ENCODE measurements at regions not wholly inside any gene's neighbourhood (a gene's known extent, or its start where the extent isn't known, plus 50 kb on each side); places are given as distances from the start of the nearest gene placed in this dataset.
"Not testable (repeated sequence)": the region's sequence is repeated elsewhere in the genome, so short reads cannot be mapped to it uniquely, and the experiment has no call there.

DNA sequence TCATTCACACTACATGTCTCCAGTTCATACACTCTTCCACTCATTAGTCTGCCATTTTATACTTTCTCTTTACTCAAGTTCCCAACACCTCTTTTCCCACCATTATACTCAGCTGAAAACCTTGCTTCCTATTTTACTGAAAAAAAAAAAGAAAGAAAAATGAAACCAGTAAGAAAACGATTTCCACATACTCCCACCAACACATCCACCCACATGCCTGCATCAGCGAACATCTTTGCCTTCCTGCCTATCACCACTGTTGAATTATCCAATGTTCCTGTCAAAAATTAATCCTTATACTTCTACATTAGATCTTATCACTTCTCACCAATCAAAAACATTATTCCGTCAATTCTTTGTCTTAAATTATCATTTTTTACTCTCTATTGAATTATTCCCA lies 188.1 kb upstream of the FAM241A start:
- no peak for TF ChIP-seq EP300 (IDR thresholded peaks at IDR 0.05)
- no peak for TF ChIP-seq POLR2A (IDR thresholded peaks at IDR 0.05)
- TF ChIP-seq, protein P1, sequence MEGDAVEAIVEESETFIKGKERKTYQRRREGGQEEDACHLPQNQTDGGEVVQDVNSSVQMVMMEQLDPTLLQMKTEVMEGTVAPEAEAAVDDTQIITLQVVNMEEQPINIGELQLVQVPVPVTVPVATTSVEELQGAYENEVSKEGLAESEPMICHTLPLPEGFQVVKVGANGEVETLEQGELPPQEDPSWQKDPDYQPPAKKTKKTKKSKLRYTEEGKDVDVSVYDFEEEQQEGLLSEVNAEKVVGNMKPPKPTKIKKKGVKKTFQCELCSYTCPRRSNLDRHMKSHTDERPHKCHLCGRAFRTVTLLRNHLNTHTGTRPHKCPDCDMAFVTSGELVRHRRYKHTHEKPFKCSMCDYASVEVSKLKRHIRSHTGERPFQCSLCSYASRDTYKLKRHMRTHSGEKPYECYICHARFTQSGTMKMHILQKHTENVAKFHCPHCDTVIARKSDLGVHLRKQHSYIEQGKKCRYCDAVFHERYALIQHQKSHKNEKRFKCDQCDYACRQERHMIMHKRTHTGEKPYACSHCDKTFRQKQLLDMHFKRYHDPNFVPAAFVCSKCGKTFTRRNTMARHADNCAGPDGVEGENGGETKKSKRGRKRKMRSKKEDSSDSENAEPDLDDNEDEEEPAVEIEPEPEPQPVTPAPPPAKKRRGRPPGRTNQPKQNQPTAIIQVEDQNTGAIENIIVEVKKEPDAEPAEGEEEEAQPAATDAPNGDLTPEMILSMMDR (IDR thresholded peaks at IDR 0.05), result no peak
- no peak for TF ChIP-seq POLR2AphosphoS5 (IDR thresholded peaks at IDR 0.05)
- DNase-seq (ENCODE audit: low spot score in 2 of 2), result no peak
- H3K36me3 ChIP-seq, result no peaks in the 10 kb centered on the region
- no peaks in the 10 kb centered on the region for H3K27me3 ChIP-seq
- H3K4me1 ChIP-seq, result no peaks in the 10 kb centered on the region
- WGBS, result 54% methylated on average over 3 of the region's 3 CpGs
- H3K27ac ChIP-seq, result no peak overlapping the region
- H3K9me3 ChIP-seq, result no peaks in the 10 kb centered on the region
- no peak overlapping the region for H3K4me3 ChIP-seq

DNA sequence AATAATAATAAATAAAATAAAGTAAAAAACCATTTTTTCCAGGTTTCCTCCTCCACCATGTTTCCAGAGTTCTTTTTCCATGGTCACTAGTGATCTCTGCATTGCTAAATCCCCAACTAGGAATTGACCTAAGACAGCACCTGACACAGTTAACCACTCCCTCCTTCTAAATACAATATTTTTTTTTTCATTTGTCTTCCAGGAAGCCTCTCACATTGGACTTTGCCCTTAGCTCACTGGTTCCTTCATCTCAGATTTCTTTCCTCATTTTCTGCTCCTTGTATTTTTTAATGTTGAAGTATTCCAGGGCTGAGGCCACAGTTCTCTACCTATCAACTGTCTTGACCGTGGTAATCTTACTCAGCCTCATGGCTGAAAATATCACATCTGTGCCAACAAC lies 187.3 kb upstream of the FAM241A start:
- Histone ChIP-seq H3K9me3 (no peaks in the 10 kb centered on the region), H3K4me3 (no peak overlapping the region), H3K27me3 (no peaks in the 10 kb centered on the region), H3K27ac (no peak overlapping the region), H3K36me3 (no peaks in the 10 kb centered on the region), H3K4me1 (no peaks in the 10 kb centered on the region)
- TF ChIP-seq, protein P1 (IDR thresholded peaks at IDR 0.05), result no peak
- no peak for TF ChIP-seq EP300 (IDR thresholded peaks at IDR 0.05)
- TF ChIP-seq POLR2AphosphoS5 (IDR thresholded peaks at IDR 0.05), result no peak
- no peak for TF ChIP-seq POLR2A (IDR thresholded peaks at IDR 0.05)
- 92% methylated on average over 1 of the region's 1 CpG for WGBS
- no peak for DNase-seq (ENCODE audit: low spot score in 2 of 2)

DNA sequence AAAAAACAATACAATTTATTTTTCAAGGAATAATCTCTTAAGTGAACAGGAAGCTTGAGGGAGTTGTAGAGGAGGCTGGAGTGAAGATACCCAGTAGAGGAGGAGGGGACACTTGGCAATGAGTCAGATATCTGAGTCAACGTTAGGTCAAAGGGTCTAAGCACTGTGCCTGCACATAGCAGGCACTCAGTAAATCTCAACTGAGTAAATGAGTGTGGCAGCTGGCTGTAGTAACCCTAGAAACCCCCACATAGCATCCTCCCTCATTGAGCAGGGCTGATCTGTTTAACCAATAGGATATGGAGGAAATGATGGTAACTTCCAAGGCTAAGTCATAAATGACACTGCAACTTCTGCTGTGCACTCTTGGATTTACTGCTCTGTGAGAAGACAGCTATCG lies 186.0 kb upstream of the FAM241A start:
- no peak for DNase-seq (ENCODE audit: low spot score in 2 of 2)
- no peaks in the 10 kb centered on the region for H3K36me3 ChIP-seq
- H3K4me1 ChIP-seq, result no peaks in the 10 kb centered on the region
- H3K4me3 ChIP-seq, result no peak overlapping the region
- H3K27me3 ChIP-seq, result no peaks in the 10 kb centered on the region
- H3K9me3 ChIP-seq, result no peaks in the 10 kb centered on the region
- H3K27ac ChIP-seq, result no peak overlapping the region
- TF ChIP-seq, protein P1 (IDR thresholded peaks at IDR 0.05), result no peak
- no peak for TF ChIP-seq POLR2A (IDR thresholded peaks at IDR 0.05)
- no peak for TF ChIP-seq POLR2AphosphoS5 (IDR thresholded peaks at IDR 0.05)
- TF ChIP-seq EP300 (IDR thresholded peaks at IDR 0.05), result no peak
- WGBS, result 72% methylated on average over 2 of the region's 2 CpGs

DNA sequence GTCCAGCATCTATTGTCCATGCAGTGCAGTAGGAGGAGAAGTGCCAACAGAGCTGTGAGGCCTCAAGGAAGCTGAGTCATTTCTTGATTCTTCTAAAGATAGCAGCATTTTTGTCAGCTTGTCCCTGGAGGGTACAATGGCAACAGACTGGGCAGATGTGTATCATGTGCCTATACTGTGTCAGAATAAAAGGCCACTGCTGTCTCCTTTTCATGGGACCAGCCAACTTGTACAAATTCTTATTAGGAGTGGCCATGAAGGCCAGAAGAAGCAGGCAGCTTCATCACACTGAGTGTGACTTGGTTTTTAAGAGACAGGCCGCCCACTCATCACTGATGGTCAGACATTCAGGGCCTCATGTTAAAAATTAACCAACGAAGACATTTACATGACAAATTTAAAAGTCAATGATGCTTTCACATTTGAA lies 185.0 kb upstream of the FAM241A start:
- 86% methylated on average over 2 of the region's 2 CpGs for WGBS
- H3K4me3 ChIP-seq, result no peak overlapping the region
- H3K36me3 ChIP-seq, result no peaks in the 10 kb centered on the region
- no peaks in the 10 kb centered on the region for H3K4me1 ChIP-seq
- DNase-seq (ENCODE audit: low spot score in 2 of 2), result no peak
- no peaks in the 10 kb centered on the region for H3K27me3 ChIP-seq
- TF ChIP-seq POLR2A (IDR thresholded peaks at IDR 0.05), result no peak
- TF ChIP-seq EP300 (IDR thresholded peaks at IDR 0.05), result no peak
- TF ChIP-seq, protein P1 (IDR thresholded peaks at IDR 0.05), result no peak
- no peak for TF ChIP-seq POLR2AphosphoS5 (IDR thresholded peaks at IDR 0.05)
- no peak overlapping the region for H3K27ac ChIP-seq
- no peaks in the 10 kb centered on the region for H3K9me3 ChIP-seq

DNA sequence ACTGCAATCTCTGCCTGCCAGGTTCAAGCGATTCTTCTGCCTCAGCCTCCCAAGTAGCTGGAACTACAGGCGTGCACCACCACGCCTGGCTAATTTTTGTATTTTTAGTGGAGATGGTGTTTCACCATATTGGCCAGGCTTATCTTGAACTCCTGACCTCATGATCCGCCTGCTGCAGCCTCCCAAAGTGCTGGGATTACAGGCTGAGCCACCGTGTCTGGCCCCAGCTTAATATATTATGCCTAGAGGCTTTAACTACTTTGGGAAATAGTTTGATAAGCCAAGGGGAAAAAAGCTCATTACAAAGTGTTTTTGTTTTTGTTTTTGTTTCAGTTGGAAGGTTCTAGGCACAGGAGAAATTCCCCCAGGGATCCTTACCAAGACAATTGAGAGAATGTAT lies 184.2 kb upstream of the FAM241A start:
- H3K36me3 ChIP-seq; H3K4me1 ChIP-seq; H3K27me3 ChIP-seq; DNase-seq (ENCODE audit: low spot score in 2 of 2); H3K27ac ChIP-seq; H3K4me3 ChIP-seq; H3K9me3 ChIP-seq: not testable (repeated sequence)
- 79% methylated on average over 5 of the region's 5 CpGs for WGBS

DNA sequence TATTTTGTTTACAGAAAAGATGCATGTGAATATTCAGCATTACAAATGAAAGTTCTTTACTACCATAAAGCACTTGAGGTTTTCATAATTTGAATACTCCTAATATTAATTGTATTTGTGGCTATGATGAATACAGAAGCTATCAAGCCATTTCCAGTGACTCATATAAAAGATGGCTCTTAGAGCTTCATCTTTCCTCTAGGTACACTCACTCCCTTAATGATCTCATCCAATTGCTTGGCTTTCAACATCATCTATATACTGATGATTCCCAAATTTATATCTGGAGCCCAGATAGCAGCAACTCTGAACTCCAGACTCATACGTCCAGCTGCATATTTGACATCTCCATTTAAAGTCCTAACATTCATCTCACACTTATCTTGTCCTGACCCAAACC lies 183.4 kb upstream of the FAM241A start:
- Histone ChIP-seq H3K9me3 (no peaks in the 10 kb centered on the region), H3K4me3 (no peak overlapping the region), H3K4me1 (no peaks in the 10 kb centered on the region), H3K36me3 (no peaks in the 10 kb centered on the region), H3K27ac (no peak overlapping the region), H3K27me3 (no peaks in the 10 kb centered on the region)
- WGBS, result 56% methylated on average over 1 of the region's 1 CpG
- TF ChIP-seq EP300 (IDR thresholded peaks at IDR 0.05) (no peak), POLR2A (IDR thresholded peaks at IDR 0.05) (no peak), POLR2AphosphoS5 (IDR thresholded peaks at IDR 0.05) (no peak)
- TF ChIP-seq, protein P1 (IDR thresholded peaks at IDR 0.05), result no peak
- DNase-seq (ENCODE audit: low spot score in 2 of 2), result no peak

Measured in suprapubic skin (tissue), 4 donors.